ENCODE measurements at regions not wholly inside any gene's neighbourhood (a gene's known extent, or its start where the extent isn't known, plus 50 kb on each side); places are given as distances from the start of the nearest gene placed in this dataset.

DNA sequence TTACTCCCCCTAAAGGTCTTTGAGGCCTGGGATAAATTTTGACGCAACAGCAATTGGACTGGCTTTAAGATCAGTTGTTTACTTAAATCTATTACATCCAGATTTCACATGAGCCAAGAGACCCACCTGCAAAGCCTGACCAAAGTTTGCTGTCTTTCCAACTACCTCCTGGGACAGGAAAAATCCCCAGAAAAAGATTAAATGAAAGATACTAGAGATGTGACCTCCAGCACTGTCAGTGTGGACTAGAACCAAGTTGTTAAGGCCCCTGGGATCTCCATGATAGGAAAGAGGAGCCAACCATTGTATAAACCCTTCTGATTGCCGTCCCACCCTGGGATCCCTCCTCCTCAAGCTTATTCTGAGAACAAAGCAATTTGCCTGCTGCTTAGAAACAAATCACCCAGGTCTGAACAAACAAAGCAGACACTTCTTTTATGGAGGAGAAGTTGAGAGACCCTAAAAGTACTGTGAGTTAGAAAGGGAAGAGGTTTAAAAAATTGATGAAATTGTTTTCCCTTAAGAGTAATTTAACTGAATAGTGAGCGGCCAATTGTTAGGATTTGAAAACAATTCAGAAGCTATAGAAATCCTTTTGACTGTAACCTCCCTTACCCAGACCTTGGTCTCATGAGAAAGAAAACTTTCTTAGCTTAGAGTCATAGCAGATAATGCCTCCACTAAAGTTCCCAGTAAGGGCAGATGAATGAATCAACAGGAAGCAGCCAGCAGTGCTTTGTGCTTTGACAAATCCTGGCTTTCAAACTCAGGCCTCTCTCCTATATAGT is 255.2 kb downstream of the TMEM167A start:
- in situ Hi-C loops (cut with MboI; ENCODE audit: low sequenced_read_pairs, unreplicated experiment): no loop called here
- no peak for DNase-seq (ENCODE audit: low spot score)
- TF ChIP-seq, protein P1, sequence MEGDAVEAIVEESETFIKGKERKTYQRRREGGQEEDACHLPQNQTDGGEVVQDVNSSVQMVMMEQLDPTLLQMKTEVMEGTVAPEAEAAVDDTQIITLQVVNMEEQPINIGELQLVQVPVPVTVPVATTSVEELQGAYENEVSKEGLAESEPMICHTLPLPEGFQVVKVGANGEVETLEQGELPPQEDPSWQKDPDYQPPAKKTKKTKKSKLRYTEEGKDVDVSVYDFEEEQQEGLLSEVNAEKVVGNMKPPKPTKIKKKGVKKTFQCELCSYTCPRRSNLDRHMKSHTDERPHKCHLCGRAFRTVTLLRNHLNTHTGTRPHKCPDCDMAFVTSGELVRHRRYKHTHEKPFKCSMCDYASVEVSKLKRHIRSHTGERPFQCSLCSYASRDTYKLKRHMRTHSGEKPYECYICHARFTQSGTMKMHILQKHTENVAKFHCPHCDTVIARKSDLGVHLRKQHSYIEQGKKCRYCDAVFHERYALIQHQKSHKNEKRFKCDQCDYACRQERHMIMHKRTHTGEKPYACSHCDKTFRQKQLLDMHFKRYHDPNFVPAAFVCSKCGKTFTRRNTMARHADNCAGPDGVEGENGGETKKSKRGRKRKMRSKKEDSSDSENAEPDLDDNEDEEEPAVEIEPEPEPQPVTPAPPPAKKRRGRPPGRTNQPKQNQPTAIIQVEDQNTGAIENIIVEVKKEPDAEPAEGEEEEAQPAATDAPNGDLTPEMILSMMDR (IDR thresholded peaks at IDR 0.05; ENCODE audit: borderline replicate concordance, control extremely low read depth, extremely low read depth, insufficient read depth, missing control alignments): no peak

DNA sequence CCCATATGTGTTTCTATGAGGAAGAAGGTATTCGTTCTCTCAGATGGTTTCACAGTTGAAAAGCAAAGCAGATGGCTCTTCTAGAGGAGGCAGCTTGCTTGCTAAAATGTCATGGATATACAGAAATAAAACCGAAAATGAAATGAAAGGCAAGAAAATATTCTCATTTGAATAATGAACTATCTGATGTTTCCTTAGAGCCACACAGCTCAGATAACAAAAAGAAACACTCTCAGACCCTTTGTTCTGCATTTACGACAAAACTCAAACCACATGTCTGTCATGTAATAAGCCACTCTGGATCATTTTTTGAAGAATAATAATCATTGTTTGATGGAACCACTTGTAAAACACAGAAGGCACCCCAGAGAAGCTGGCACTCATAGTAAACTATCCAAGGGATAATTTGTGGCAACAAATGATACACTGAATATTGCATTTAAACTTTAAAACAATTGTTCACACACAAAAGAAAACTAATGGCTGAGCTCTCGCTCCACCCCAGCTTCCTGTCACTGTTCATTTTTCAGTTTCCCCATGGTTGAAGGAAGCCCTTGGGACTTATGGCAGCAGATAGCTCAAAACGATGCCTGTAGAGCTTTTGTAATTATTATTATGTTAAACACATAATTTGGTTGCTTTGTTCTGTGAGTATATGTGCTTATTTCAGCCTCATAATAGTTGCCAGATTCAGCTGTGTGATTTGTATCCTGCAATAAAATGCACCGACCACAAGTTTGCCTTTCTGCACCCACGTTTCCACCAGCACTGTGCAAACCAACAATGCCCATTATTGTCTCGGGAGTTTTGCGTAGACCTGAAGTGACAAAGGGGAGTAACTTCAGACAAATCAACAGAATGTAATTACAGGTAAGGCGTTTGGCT is 256.0 kb downstream of the TMEM167A start:
- DNase-seq (ENCODE audit: low spot score): peak; percentile 27
- in situ Hi-C loops (cut with MboI; ENCODE audit: low sequenced_read_pairs, unreplicated experiment): no loop called here
- TF ChIP-seq, protein P1 (IDR thresholded peaks at IDR 0.05; ENCODE audit: borderline replicate concordance, control extremely low read depth, extremely low read depth, insufficient read depth, missing control alignments): no peak

DNA sequence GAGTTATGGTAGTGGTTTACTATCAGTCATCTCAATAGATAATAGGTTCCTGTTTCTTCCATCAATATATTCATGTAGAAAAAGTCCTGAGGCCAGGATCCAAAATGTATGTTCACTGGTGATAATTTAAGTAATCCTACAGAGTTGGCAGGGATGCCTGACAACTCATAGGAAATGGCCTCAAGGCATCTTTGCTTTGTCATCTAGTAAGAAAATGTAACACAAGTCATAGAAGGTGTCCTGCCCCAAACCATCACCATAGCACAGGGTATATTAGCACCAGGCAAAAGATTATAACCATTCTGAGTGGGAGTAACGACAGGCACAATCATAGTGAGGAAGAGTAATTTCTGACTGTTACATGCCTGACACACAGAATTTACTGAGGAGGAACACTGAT is 257.0 kb downstream of the TMEM167A start:
- in situ Hi-C loops (cut with MboI; ENCODE audit: low sequenced_read_pairs, unreplicated experiment): no loop called here
- TF ChIP-seq, protein P1 (IDR thresholded peaks at IDR 0.05; ENCODE audit: borderline replicate concordance, control extremely low read depth, extremely low read depth, insufficient read depth, missing control alignments): no peak
- no peak for DNase-seq (ENCODE audit: low spot score)

DNA sequence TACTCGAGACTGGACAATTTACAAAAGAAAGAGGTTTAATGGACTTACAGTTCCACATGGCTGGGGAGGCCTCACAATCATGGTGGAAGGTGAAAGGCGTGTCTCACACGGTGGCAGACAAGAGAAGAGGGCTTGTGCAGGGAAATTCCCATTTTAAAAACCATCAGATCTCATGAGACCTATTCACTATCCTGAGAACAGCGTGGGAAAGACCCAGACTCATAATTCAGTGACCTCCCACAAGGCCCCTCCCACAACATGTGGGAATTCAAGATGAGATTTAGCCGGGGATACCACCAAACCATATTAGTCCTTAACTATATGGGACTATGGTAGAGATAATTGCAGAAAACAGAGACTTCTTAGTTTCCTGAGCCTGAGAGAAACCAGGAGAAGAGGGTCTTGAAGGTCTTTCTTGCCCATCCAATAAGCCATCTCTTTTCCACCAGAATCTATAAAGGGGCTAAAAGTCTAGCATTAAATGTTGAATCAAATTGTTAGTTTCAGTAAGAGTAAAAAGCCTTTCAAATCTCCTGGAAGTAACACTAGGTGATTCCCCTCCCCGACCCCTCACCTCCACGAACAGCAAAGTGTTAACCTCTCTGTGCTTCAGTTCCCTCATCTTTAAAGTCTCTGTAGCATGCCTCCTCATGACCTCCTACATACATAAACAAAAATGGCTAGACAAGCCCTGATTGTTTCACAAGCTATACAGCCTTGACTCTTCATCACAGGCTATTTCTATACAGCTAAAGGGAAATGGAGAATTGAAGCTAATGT is 259.1 kb downstream of the TMEM167A start:
- DNase-seq (ENCODE audit: low spot score): no peak
- TF ChIP-seq, protein P1 (IDR thresholded peaks at IDR 0.05; ENCODE audit: borderline replicate concordance, control extremely low read depth, extremely low read depth, insufficient read depth, missing control alignments): no peak
- in situ Hi-C loops (cut with MboI; ENCODE audit: low sequenced_read_pairs, unreplicated experiment): no loop called here

DNA sequence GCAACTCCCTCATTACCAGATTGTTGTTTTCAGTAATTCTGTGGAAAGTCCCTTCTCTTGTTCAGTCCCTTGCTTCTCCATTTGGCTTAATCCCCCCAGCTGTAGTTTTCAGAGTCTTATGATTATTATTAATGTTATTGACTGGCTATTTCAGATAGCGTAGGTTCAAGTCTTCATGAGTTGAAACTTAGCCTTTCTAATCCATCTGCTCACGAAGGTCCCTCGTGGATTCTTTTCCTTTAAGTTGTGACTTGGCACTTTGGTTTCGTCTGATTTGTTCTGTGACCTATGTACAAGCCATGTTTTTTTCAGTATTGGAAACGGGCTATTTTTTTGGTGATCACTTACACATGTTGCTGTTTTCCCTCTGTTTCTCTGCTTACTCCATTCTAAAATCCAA is 260.3 kb downstream of the TMEM167A start:
- DNase-seq (ENCODE audit: low spot score): no peak
- in situ Hi-C loops (cut with MboI; ENCODE audit: low sequenced_read_pairs, unreplicated experiment): no loop called here
- TF ChIP-seq, protein P1 (IDR thresholded peaks at IDR 0.05; ENCODE audit: borderline replicate concordance, control extremely low read depth, extremely low read depth, insufficient read depth, missing control alignments): no peak

DNA sequence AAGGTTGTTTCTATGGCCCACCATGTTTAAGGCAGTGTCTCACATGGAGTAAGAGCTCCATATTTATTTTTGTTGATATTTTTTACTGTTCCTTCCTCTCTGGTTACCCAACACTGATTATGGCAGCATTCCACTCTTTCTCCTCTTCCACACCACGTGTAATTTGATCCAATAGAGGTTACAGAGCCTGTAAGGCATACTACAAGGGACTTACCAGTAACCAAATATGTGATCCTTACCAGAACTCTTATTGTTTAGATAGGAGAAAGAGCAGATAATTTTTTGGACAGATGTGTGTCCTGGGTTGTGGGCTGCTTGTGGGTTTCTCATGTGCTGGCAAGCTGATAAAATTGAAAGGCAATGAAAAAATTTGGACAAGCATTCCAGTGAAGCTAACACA is 261.3 kb downstream of the TMEM167A start:
- no peak for DNase-seq (ENCODE audit: low spot score)
- in situ Hi-C loops (cut with MboI; ENCODE audit: low sequenced_read_pairs, unreplicated experiment): no loop called here
- TF ChIP-seq, protein P1 (IDR thresholded peaks at IDR 0.05; ENCODE audit: borderline replicate concordance, control extremely low read depth, extremely low read depth, insufficient read depth, missing control alignments): no peak

Measured in GM13976 (cell line).